ENCODE measurements at regions not wholly inside any gene's neighbourhood (a gene's known extent, or its start where the extent isn't known, plus 50 kb on each side); places are given as distances from the start of the nearest gene placed in this dataset.

- TF ChIP-seq CTCF (IDR thresholded peaks at IDR 0.05; ENCODE audit: low read depth, low read length) (no peak), EZH2phosphoT487 (IDR thresholded peaks at IDR 0.05; ENCODE audit: low read depth) (no peak)
Observed at GRCh38 chr3:120855665-120856437, 52.2 kb upstream of the STXBP5L start.

Data from OCI-LY3 (cell line).